GM18502 (cell line): ENCODE measurements at regions not wholly inside any gene's neighbourhood (a gene's known extent, or its start where the extent isn't known, plus 50 kb on each side); places are given as distances from the start of the nearest gene placed in this dataset.

Source experiments
- ATAC-seq: cut with Tn5 transposase; IDR thresholded peaks from one replicate; pipeline ENCODE4 v1.9.1; 2021; ENCODE audit warnings: mild to moderate bottlenecking; ENCODE audit not compliant: unreplicated experiment, poor library complexity

DNA sequence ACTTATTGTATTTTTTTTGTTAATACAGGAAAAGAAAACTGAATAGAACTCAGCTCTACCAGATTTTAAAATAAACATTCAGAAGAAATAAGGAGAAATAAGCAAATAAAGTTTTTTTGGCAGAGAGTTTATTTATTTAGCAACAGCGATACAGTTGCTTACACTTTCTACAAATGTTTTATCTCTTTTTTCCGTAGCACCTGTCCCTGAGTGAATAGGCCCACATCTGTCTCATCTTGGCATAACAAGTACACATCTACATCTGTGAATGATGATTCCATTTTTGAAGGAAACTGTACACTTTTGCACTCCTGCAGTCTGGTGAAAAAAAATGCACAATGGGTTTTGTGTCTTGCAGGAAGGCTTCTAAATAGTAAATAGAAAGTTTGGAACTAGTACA is 783.6 kb upstream of the ZEB2 start:
- no peak for ATAC-seq

DNA sequence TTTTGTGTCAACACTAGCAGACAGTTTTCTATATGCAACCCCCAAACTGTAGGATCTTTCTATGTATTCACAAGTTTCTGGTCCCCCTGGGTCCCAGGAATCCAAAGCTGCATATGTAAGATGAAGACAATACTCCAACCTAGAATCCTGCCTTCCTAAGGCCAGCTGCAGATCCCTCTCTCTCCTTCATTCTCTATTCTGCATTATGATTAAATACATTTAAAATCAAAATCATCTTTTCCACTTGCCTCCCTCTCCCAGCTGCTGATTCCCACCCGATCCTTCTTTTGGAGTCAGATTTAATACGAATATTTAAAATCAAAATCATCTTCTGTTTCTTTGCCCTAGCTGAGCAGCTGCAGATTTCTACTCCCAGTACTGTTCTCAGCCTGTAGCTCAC is 783.0 kb upstream of the ZEB2 start:
- ATAC-seq: no peak

DNA sequence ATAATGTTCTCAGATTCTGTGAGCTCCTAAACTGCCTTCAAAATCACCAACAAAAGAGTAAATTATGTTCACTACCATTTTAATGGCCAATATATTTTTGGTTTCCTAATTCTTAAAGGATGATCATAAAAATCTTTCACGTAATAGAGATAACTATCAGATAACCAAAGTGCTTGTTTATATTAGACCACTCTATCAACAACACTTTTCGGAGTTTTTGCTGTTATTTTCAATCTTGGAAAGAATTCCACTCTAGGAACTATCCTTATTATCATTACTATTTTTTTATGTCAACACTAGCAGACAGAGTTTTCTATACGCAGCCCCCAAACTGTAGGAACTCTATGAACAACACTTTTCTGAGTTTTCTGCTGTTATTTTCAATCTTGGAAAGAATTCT is 782.5 kb upstream of the ZEB2 start:
- ATAC-seq: no peak

DNA sequence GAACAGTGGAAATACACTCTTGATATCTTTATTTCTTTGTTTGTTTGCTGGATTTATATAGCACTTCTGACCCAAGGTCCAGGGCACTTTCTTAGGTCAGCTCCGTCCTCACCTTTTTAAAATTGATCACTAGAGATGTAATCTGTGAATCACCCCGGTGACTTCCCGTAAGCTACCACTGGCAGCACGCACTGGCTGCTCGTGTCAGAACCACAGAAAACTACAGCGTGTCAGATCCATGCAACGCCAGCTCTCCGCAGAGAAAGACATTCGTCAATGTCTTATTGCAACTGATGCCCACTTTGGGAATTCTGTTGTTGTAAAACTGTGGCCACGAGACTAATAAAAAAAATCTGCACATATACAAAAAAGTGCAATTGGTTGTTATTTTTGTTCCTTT is 779.4 kb upstream of the ZEB2 start:
- no peak for ATAC-seq

DNA sequence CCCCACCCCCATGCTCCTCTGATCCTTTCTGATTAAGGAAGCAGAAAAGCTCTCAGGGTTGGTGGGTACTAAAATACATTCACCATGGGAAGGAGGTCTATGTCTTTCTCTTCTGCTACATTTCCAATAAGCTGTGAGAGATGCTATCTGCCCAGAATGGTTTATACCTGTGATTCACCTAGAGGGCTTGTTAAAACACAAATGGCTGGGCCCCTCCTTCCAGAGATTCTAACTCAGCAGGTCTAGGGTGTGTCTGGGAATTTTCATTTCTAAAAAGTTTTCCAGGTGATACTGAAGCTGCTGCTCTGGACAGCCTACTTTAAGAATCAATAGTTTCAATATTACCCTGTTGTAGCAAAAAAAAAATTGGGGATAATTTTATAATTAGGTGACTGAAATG is 772.2 kb upstream of the ZEB2 start:
- no peak for ATAC-seq

DNA sequence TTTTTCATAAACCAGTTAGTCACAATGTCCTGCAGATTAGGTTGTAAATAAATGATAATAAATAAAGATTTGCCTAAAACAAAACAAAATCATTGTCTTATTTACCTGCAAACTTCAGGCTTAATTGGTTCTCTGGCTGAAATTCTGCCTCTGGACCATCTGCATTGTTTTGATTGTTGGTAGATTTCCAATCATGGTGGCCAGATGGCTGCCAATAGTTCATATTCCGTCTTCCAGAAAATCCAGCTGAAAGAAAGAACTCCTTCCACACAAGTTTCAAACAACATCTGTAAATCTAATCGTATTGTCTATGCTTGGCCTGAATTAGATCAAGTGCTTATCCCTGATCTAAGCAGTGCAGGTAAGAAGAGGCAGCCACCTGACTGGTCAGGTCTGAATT is 771.1 kb upstream of the ZEB2 start:
- ATAC-seq: no peak

DNA sequence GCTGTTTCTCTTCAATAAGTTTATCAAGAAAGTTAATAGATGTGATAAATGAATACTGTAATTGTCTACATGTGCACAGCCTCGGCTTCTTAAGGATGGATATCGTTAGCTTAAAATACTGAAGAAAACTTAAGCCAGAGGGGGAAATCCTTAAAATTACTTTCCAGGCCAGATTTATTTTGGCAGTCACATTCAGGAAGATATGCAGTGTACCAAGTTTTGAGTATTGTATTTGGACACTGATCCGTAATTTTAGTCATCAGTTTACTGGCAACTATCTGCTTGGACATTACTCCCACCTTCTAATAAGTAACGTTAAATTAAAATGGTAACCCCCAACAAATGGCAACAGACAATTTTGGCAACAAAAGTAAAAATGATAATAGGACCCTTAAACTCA is 770.0 kb upstream of the ZEB2 start:
- ATAC-seq: no peak

DNA sequence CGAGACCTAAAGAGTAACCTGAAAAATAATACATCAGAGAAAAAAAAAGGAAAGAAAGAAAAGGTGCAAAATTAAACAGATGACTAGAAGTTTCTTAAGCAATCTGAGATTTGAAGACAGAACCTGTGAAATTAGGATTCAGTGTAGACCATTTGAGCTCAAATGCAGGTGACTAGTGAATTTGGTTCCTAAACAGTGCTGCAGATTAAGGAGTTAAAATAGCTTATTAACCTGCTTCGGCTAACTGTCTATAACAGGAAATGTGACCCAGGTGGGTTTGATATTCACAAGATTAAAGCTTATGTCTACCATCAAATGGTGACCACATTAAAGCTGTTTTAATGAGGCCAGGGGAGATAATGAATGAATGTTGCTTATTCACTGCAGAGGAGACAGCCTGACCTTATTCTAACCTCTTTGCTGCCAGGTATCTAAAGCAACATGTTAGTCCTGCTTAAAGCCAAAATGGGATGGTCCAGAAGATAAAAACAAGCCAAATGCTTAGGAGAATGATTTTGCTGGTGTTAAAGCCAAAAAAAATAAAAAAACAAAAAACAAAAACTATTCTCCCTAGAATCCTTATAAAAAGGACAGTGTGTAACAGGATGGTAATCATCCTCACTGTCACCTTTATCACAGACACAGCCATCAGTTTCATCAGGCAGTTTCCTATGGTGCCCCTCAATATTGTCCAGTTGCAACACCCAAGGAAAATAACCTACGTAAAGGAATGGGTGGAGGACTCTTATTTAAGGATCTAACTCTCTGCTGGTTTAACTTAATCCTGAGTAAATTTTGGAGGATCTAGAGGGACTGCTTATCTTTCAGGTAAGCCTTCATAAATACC is 769.0 kb upstream of the ZEB2 start:
- no peak for ATAC-seq

DNA sequence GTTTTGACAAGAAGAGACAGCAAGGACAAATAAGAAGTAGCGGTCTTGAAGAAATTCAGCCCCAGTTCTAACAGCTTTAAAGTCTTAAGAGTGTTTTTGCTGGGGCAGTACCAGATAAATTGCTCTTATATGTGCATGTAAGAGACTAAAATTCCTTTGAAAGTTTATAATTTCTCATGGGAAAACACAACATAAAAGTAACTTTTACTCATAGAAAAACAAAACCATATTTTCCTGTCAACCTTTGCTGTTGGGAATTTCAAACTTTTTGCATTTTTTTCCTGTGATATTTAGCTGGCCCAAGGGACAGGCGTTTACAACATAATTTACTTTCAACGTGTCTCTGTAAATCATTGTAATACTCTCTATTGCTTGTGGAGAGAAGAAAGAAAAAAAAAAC is 767.8 kb upstream of the ZEB2 start:
- ATAC-seq: no peak

DNA sequence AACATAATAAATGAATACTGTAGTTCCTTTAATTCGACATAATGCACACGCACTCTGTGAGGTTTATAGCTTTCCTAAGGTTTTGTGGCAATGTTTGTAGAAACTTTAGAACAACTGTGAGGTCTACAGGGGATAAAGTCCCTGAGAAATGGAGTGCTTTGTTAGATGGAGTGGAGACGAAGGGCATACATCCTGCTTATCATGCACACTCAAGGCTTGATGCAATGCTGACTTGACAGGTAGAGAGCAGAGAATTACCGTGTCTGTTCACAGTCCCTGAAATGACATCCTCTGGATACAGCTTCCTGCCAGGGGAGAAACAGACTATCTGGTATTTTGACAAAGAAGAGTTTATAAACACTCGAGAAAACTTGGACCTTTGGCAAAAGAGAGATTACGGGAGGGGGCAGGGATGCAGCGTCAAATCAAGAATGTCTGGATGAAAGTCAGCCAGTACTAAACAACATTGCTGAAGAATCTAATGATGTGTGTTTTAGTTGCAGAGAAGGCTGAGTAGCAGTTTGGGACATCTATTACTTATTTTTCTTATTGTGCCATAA is 766.9 kb upstream of the ZEB2 start:
- ATAC-seq: no peak

DNA sequence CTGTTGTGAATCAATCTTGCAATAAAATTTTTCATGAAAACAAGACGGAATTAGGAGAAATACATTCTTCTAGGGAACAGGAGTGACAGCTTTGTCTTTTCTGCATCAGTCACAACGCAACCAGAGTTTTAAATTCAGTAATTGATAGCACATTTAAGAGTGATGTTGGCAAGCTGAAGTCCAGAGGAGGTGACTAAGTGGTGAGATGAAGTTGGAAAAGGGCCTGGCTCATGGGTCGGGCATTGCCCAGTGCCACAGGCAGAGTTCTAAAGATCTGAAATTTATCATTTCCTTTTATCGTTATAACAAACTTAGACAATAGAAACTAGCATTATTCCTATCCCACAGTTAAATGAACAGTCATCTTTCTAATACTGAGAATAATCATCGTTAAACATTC is 764.6 kb upstream of the ZEB2 start:
- no peak for ATAC-seq

DNA sequence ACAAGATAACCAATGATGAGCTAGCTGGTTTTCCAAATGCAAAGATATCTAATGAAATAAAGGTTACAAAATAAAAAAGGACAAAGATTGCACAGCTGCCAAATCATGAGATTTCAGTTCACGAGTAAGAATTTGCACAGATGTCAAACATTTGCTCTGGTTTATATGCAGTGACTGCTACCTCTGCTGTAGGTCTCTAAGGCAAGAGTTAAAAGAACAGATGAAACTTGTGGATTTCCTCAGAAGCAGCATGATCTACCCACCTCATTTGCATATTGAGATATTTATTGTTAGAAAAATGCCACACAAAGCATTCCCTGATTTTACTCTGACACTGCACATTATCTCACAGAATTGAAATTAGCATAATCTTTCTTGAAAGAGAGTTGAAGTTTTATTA is 763.2 kb upstream of the ZEB2 start:
- no peak for ATAC-seq

DNA sequence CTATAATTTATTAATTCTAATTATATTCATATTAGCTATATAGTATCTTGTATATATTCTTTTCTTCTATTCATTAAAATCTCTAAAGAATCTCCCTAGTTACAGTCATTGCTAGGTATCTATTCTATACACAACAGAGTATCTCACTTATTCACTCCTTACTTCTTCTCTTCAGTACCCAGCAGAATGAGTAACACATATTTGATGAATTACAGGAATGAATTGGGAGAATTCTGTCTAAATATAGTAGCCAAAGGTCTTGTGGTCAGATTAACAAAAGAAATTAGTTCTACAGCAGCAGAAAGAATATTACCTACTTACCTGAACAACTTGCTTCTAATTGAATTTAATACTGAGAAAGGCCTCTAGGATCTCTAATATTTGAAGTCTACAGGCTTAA is 758.0 kb upstream of the ZEB2 start:
- no peak for ATAC-seq

DNA sequence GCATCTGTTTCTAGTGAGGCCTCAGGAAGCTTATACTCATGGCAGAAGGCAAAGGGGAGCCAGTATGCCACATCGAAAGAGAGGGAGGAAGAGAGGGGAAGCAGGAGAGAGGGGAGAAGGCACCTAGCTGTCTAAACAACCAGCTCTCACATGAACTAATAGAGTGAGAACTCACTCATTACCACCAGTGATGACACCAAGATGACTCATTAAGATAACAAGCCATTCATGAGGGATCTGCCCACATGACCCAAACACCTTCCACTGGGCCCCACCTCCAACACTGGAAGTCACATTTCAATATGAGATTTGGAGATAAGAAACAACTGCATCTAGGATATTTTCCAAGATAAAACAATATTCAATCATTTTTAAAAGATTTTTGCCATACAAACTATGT is 753.9 kb upstream of the ZEB2 start:
- ATAC-seq: no peak

DNA sequence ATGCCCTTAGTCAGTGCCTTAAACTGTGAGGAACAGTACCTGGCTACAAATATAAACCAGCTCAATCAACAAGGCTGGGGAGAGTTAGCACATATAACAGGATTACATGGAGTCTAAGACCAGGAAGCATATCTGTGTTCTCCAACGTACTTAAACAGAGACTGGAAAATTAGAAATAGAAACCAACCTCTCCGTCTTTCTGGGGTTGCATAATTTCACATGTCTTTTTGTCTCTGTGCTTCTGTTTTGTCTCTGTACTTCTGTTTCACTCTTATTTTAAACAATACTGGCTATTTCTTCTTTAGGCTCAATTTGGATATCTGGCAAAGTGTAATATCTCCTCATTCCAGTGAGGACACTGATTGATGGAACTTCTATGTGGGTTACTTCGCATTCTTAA is 749.0 kb upstream of the ZEB2 start:
- no peak for ATAC-seq

DNA sequence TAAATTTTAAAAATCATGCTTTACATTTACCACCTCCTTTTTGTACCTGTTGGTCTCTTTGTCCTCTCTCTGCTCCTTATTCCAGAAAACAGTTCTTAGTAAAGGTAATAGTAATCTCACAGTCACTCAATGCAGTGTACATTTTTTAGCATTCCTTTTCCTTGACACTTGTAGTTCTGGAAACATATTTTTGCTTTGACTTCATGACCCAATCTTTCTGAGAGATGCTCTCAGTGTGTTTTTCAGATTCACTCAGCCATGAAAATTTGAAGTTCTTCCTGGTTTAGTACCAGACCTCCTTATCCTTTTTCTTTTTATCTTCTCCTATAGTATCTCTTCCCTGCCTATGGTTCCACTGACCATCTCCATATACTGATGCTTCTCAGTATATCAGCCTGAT is 747.5 kb upstream of the ZEB2 start:
- no peak for ATAC-seq

DNA sequence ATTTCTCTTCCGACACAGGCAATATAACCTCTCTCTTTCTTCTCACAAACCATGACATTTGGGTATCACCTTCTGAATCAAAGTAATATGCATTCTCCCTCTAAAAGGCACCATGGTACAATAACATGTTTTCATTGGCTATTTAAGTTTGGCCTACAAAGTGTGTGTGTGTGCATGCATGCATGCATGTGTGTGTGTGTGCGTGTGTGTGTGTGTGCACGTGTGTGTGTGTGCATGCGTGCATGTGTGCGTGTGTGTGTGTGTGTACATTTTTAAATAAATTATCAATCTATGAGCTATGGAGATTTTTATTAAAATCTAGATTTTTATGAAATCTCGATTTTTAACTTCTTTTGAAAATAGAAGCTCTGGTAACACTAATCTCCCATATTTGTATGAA is 745.3 kb upstream of the ZEB2 start:
- ATAC-seq: no peak

DNA sequence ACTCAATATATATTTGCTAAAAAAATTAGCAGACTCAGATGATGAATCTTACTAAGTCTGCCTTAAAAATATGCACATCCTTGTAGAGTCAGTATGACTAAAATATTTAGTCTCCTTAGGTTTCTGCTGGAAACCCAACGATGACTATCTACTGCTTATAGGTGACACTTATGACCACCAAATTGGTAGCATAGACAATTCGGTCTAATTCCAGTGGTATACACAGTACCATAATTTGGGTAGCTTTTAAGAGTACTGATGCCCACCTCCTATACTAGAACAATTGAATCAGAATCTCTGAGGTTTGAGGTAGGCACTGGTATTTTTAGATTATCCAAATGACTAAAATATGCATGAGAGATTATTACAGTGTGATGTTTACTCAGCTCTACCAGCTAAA is 740.8 kb upstream of the ZEB2 start:
- no peak for ATAC-seq

DNA sequence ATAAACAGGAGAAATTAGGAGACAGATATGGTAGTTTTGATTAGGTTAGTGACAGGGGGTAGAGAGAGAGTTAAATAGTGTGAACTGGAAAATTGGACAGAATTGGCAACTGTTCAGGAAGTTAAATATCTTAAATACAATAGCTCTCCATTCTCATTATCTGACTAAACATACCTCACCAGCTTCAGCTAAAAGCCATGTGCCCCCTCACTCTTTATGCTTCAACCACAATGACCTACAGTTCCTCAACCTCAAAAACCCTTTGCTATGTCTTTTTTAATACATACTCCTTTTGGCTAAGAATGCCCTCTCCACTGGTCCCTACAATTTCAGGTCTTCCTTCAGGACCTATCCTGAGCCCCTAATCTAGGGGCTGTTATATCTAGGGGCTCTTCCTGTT is 740.2 kb upstream of the ZEB2 start:
- no peak for ATAC-seq

DNA sequence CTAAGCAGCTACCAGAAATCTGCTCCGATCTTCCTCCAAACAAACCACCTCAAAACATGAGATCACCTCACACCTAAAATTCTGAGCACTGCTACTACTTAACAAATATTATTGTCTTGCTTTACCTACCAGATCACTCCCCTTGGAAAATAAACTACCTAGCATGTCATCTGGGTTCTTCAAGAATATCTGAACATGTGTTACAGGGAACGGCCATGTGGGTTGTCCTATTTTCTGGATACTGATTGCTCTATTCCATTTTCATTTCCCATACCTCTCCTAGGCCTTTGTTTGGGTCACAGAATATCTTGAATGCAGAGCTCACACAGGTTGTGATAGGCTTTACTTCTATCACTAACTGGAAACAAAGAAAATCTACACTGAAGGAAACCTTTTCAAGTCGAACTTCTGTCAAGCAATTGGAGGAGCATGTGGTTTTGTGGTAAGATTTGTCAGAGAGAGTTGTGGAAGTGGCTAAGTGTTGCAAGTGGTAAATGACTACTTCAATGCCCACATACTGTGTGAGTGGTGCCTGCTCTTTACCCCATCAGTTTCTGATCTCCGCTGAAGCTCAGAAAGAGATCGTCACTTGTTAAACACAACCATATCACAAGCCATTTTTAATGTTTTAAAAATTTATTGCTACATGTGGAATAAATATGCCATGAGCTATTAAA is 739.1 kb upstream of the ZEB2 start:
- peak; percentile 70 for ATAC-seq

DNA sequence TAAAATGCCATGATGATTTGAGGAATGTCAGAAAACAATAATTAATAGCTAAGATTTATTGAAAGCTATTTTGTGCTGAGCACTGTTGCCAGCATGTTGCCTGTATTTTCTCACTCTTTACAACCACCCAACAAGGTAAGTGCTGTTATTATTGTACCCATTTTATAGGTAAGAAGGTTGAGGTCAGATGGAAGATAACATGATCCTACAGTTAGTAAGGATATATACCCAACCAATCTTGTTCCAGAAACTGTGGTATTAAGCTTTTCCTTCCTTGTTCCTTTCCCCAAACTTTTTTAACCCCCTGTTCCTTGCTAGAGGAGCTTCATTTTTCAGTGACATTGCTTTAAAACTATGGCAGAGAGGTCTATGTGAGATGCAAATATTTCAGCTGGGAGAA is 738.0 kb upstream of the ZEB2 start:
- no peak for ATAC-seq

DNA sequence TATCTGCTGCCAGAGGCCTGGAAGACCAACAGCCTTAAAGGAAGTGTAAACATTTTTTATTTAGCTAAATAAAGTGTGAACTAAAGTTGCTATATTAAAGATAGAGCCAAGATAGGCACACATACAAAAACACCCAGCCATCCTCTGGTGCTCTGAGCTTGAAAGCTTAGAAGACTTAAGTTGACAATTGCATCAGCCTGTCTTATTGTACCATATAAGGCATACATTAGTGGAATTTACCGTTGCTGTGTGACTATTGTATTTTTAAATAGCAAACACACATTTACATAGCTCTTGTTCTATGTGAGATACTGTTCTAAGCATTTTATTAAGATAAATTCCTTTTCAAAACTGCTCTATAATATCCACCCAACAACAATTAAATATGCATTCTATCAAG is 736.6 kb upstream of the ZEB2 start:
- no peak for ATAC-seq
